Adrenal gland (tissue), 5 donors: ENCODE measurements at regions not wholly inside any gene's neighbourhood (a gene's known extent, or its start where the extent isn't known, plus 50 kb on each side); places are given as distances from the start of the nearest gene placed in this dataset.

ENCODE experiments used
- POLR2A ChIP-seq, 2 donors: fragments of 450-650 bp; IDR thresholded peaks; one replicate each; pipeline ENCODE4 v1.6.1; 2017; ENCODE audit warnings: antibody characterized with exemption in 2 of 2, mild to moderate bottlenecking in 2 of 2, moderate library complexity in 1 of 2
- TF ChIP-seq, protein P1 (sequence below), 6 experiments: fragments of 450-650 bp in 4 of 6; fragments of 200-600 bp in 2 of 6; sonication (generic) in 1 of 6; IDR thresholded peaks; 1 replicate in 5 of 6; 2 replicates in 1 of 6; pipeline versions ENCODE4 v1.5.1 to v1.8.0; 2016 to 2021; ENCODE audit warnings: antibody characterized with exemption in 6 of 6, mild to moderate bottlenecking in 2 of 6, moderate library complexity in 1 of 6
- donor health status: DM: no; HTN: no; CAD: no.

DNA sequence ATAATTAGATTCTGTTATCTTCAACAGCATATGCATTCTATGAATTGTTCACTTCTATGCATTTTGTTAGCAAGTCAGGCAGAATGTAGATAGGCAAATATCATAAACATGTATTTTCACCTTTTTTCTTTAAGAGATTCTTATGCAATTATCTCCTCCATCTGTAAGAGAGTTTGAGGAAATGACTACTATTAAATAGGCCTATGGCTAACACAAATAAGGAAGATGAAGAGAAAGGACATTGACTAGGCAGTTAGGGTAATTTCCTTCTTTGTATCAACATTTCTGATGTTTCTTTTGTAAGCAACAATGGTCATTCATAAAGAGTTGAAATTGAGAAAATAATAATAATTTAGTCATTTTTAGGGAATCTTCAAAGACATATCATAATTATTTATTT is 145.2 kb upstream of the CDH12 start:
- TF ChIP-seq, protein P1, sequence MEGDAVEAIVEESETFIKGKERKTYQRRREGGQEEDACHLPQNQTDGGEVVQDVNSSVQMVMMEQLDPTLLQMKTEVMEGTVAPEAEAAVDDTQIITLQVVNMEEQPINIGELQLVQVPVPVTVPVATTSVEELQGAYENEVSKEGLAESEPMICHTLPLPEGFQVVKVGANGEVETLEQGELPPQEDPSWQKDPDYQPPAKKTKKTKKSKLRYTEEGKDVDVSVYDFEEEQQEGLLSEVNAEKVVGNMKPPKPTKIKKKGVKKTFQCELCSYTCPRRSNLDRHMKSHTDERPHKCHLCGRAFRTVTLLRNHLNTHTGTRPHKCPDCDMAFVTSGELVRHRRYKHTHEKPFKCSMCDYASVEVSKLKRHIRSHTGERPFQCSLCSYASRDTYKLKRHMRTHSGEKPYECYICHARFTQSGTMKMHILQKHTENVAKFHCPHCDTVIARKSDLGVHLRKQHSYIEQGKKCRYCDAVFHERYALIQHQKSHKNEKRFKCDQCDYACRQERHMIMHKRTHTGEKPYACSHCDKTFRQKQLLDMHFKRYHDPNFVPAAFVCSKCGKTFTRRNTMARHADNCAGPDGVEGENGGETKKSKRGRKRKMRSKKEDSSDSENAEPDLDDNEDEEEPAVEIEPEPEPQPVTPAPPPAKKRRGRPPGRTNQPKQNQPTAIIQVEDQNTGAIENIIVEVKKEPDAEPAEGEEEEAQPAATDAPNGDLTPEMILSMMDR (IDR thresholded peaks at IDR 0.05), result no peak
- TF ChIP-seq POLR2A (IDR thresholded peaks at IDR 0.05), result no peak
